HG03280 (cell line): ENCODE measurements at regions not wholly inside any gene's neighbourhood (a gene's known extent, or its start where the extent isn't known, plus 50 kb on each side); places are given as distances from the start of the nearest gene placed in this dataset.
A peak's percentile ranks its signal among the peaks of the same experiment; 100 is the strongest.
"Not testable (repeated sequence)": the region's sequence is repeated elsewhere in the genome, so short reads cannot be mapped to it uniquely, and the experiment has no call there.

Experiments
- ATAC-seq: cut with Tn5 transposase; IDR thresholded peaks from one replicate; pipeline ENCODE4 v1.9.1; 2021; ENCODE audit warnings: mild to moderate bottlenecking, moderate library complexity; ENCODE audit not compliant: unreplicated experiment

DNA sequence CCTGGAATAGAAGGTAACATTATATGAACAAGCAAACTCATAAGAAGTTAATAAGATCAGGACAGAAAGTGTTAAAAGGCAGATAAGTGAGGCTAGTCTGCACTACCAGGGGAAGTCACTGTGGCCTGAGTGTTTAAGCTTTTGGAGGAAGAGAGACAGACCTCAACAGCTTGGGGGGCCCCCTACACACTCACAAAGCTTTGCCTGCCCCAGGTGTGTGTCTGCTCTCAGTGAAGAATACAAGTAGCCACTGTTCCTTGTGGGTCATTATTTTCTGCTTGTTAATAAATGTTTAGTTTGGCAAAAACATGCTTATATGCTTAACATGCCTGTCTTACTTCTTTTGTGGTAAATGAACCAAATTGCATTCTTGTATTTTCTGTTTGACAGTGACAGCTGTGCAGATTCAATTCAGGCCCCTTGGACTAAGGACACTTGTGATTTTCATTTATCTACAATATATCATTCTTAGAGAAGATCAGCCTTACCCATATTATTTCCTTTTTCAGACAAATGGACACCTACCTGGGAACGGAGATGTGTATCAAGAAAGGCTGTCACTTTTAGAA, 50.7 kb upstream of the C12orf71 start:
- ATAC-seq: no peak

DNA sequence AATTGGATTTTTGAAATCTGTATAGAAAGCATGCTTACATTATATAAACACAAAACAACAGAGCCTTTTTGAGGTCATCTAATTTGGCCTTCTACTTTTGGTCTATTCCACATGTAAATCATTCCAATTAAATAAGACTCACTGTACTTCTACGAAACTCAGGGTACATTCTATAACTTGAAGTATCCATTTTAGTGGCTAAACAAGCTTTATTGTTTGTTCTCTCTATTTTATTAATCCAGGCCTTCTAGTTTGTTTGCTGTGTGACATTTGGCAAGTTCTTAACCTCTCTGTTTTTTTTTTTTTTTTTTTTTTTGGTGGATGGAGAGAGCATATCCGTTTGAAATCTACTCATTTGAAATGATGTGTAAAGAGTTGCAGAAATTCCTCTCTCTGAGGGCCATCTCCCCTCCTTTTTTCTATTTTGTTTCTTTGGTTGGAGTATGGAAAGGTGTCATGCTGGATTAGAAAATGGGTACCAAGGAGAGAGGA, 58.1 kb upstream of the C12orf71 start:
- ATAC-seq: no peak

DNA sequence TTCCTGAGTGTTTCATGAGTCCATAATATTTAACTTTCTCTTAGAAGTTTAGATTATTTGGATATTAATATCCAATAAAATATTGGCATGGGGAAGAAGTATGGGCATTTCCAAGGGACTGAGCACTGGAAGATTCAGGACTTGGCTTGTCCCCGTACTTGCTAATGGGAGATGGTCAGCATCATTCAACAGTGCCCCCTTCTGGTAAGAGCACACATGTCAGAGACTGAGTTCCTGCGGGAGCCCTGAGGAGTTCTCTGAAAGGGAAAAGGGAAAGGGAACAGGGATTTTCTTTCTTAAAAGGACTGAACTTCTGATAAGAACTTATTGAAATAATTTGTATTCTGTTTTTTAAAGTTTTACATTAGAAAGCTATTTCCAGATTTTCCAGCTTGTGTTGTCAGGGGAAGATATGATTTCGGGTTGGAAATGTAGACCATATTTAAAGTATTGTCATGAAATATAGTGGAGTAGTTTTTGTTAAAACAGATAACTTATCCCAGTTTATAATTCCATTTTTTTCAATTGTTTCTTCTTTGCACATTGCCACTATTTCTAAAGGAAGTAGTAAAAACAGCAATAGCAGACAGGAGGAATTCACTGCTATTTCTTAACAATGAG, 59.8 kb upstream of the C12orf71 start:
- ATAC-seq: no peak

- ATAC-seq: no peak
Observed at GRCh38 chr12:27143256-27144069, 61.1 kb upstream of the C12orf71 start.

GRCh38 chr12:27145725-27146124, 63.3 kb upstream of the C12orf71 start:
- peak; percentile 55 for ATAC-seq

DNA sequence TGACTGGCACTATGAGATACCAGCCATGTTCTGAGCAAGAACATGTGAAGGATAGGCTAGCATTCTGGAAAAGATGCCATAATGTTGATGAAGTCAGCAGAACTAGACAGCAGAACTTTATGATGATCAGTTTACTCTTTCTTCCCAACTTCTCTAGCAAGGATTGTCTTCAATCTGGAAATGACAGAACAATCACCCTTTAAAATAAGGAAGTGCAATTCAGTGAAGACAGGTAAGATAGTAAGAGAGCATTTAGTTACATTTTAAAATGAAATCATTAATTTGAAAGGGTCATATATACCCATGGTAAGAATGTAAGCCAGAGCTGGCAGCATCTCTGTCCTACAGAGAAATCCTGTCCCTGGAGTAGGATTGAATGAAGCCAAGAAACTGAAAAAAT, 66.0 kb upstream of the C12orf71 start:
- no peak for ATAC-seq

DNA sequence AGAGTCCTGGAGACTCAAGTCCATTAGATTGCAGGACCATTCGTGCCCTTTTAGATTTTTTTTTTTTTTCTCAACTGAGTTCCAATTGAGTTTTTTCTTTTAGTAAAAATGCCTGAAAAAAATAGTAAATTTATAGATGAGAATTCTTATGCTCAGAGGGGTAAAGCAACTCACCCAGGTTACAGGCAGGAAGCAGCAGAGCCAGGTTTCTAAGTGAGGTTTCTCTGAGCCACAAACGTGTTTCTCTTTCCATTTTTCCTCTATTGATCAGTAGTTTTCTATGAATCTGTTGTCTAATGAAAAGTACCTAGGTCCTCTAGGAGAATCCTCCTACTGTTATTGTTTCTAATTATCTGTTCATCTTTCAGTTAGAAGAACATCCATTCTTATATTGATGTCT, 66.4 kb upstream of the C12orf71 start:
- no peak for ATAC-seq

- ATAC-seq: no peak
Observed at GRCh38 chr12:27151479-27151878, 69.1 kb upstream of the C12orf71 start.

DNA sequence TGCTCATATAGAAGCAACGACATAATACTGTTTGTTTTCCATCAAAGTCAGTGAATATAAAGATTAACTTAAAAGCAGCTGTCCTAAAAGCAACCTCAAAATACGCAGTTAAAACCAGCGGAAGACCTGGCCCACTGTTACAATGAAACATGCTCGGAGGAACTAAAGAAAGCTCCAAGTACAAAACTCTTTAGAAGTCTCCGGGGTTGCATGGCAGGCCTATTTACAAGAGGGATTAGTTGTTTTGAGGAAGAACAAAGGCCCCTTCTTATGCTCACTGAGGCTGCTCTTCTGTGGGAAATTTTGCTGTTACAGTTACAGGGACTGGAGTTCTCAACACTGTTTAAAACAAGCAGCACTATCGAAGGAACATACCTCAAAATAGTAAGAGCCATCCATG, 75.9 kb upstream of the C12orf71 start:
- ATAC-seq: no peak

- ATAC-seq: peak; percentile 78
Observed at GRCh38 chr12:27161458-27162228, 79.3 kb upstream of the C12orf71 start.

- ATAC-seq: no peak
Observed at GRCh38 chr12:27162229-27162537, 79.8 kb upstream of the C12orf71 start.

- no peak for ATAC-seq
Observed at GRCh38 chr12:27163048-27163715, 80.8 kb upstream of the C12orf71 start.

DNA sequence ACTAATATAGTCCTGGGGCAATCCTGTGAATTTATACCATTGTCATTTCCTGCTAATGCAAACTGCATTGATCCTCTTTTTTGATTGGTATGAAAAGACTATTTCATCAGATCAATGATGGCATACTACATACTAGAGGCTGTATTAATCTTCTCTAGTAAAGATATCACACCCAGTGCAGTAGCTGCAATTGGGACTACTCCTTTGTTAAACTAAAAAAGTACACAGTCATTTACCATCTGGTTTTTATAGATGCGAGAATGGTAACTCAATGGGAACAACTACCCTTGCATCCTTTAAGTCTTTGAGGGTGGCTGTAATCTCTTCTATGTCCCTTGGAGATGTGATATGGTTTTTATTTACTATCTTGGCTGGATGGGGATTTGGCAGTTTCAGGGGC, 80.2 kb upstream of the STK38L start:
- no peak for ATAC-seq

GRCh38 chr12:27164330-27165040, 79.6 kb upstream of the STK38L start:
- ATAC-seq: peak; percentile 39

- ATAC-seq: not testable (repeated sequence)
Observed at GRCh38 chr12:27165958-27166357, 78.1 kb upstream of the STK38L start.

DNA sequence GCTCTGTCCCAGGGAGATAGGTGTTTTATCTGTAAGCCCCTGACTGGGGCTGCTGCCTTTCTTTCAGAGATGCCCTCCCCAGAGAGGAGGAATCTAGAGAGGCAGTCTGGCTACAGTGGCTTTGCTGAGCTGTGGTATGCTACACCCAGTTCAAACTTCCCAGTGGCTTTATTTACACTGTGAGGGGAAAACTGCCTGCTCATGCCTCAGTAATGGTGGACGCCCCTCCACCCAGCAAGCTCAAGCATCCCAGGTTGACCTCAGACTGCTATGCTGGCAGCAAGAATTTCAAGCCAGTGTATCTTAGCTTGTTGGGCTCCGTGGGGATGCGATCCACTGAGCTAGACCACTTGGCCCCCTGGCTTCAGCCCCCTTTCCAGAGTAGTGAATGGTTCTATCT, 72.6 kb upstream of the STK38L start:
- not testable (repeated sequence) for ATAC-seq

DNA sequence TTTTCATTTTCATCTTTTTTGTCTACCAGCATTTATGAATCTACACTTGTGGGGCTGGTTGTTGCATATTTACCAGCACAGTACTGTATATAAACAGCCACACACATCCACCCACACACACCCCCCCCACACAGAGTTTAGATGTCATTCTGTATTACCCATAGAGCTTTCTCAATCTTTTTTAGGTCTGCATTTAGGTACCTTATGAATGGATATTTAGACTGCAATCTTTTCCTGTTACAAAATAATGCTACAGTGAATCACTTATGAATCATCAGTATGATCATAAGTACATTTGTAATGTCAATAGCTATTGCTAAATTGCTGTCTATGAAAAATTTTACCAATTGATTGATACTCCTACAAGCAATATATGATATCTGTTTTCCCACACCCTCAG, 67.3 kb upstream of the STK38L start:
- ATAC-seq: no peak

DNA sequence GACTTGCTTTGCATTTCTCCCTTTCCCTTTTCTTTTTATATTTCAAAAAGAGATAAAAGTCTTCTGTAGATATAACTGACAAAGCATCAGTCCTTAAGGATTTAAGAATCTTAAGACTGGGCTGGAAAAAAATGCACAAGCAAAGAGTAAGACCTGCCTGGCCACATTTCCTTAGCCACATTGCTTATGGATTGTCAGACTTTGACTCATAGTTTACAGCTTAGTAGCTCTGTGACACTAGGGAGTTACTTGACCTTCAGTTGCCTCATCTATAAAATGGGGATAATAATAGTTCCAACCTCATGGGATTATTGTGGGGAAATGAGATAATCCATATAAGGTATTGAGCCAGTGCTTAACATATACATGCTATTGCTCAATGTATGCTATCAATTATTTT, 66.4 kb upstream of the STK38L start:
- ATAC-seq: no peak

- no peak for ATAC-seq
Observed at GRCh38 chr12:27178255-27178654, 65.8 kb upstream of the STK38L start.

DNA sequence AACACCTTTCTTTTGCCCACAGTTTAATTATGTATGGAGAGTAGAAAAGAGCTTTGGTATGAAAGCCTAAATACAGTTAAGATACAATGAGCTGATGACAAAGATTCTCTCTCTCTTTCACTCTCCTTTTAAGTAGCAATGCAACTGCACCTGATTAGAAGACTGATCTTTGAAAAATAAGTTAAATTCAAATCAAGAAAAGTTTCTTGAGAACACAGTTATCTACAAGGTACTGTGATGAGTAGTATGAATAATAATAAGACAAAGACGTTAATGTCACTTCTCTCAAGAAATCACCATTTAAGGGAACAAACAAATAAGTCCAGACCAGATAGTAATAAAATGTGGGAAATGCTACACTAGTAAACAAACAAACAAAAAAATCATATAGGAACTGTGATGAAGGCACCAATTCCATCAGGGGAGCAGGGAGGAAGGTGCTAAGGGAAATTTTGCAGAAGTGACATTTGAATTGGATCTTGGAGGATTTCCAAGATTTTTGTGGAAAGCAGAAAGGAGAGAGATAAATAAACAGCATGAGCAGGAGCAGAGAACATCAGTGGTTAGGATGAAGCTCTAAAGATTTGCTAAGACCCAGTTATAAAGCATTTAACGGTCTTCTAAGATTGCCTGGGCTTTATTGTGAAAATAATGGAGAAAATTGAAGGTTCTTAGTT, 65.2 kb upstream of the STK38L start:
- ATAC-seq: no peak
